Neuron (in vitro differentiated cells): ENCODE measurements at regions not wholly inside any gene's neighbourhood (a gene's known extent, or its start where the extent isn't known, plus 50 kb on each side); places are given as distances from the start of the nearest gene placed in this dataset.
A peak's percentile ranks its signal among the peaks of the same experiment; 100 is the strongest.

ENCODE experiments used
- H2AFZ ChIP-seq: one replicate; pipeline ENCODE4 v1.6.1; 2013; ENCODE audit warnings: low read depth, mild to moderate bottlenecking, inconsistent platforms, low read length, moderate library complexity
- H3K27me3 ChIP-seq: one replicate; pipeline ENCODE4 v1.6.1; 2013; ENCODE audit warnings: low read length; ENCODE audit not compliant: insufficient read depth
- H3K36me3 ChIP-seq: one replicate; pipeline ENCODE4 v1.6.1; 2013; ENCODE audit warnings: low read length; ENCODE audit not compliant: insufficient read depth
- H3K4me1 ChIP-seq: one replicate; pipeline ENCODE4 v1.6.1; 2013; ENCODE audit warnings: low read length; ENCODE audit not compliant: insufficient read depth
- H3K4me3 ChIP-seq: 2 replicates; pipeline ENCODE4 v1.5.1; 2013; ENCODE audit warnings: mild to moderate bottlenecking, low read length, moderate library complexity
- H3K9me3 ChIP-seq: one replicate; pipeline ENCODE4 v1.6.1; 2013; ENCODE audit warnings: low read length

DNA sequence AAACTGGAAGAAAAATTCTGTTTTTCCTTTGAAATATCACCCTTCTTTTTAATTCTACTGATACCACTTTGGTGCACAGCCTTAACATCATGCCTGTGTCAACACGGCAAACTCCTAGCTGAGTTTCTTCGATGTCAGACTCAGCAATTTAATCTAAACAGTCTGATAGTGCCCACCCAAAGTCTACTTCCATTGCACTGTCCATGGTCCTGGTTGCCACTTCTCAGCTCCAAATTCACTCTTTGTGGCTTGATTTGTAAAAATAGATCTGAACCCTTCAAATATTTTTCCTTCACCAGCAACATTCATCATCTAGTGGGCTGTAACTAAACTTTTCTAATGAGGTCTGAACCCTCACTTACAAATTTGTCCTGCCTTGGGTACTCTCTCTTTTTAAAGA lies 107.8 kb downstream of the NUDT12 start:
- no peaks in the 10 kb centered on the region for H3K27me3 ChIP-seq
- H3K9me3 ChIP-seq: peaks cover 1% of the 10 kb centered on the region
- H3K4me3 ChIP-seq: no peak overlapping the region
- peaks cover 20% of the 10 kb centered on the region for H3K4me1 ChIP-seq
- H2AFZ ChIP-seq: no peak overlapping the region
- H3K36me3 ChIP-seq: no peaks in the 10 kb centered on the region

DNA sequence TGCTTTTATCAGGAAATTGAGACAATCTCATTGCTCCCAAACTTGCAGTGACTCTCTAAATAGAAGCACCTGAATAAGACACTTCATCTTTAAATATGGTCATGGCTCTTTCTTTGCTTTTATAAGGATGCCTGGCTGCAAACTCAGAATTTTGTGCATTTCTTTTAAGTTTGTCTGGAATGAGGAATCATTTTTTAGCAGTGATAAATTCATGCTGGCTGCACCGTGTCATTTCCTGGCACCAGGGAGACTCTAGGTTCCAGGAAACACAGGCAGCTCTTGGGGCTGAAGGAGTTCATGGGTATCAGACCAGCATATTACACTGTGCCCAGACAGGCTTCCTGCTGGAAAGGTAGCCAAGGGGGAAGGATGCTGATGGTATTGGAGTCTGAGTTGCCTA lies 109.9 kb downstream of the NUDT12 start:
- Histone ChIP-seq H2AFZ (no peak overlapping the region), H3K4me3 (no peak overlapping the region), H3K27me3 (no peaks in the 10 kb centered on the region), H3K36me3 (no peaks in the 10 kb centered on the region), H3K4me1 (peaks cover 20% of the 10 kb centered on the region), H3K9me3 (peaks cover 1% of the 10 kb centered on the region)

DNA sequence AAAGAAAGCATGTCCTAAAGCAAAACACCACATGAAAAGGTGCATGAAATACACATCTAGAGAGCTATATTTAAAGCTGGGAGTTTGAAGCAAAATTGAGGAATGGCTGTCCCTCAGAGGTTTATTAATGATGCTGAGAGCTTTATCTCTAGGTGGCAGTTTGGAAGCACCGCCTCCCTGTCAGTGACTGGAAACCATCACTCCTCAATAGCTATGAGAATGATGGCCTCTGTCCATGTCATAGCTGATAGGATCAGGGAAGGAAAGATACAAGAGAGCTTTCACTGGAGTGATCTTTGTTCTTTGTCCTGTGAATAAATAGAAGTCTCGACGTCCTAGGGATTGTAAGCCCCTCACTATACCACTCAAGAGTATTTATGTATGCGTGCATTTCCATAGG lies 110.5 kb downstream of the NUDT12 start:
- Histone ChIP-seq H3K27me3 (no peaks in the 10 kb centered on the region), H3K36me3 (no peaks in the 10 kb centered on the region), H3K9me3 (peaks cover 1% of the 10 kb centered on the region), H3K4me3 (no peak overlapping the region), H3K4me1 (peaks cover 20% of the 10 kb centered on the region), H2AFZ (no peak overlapping the region)

DNA sequence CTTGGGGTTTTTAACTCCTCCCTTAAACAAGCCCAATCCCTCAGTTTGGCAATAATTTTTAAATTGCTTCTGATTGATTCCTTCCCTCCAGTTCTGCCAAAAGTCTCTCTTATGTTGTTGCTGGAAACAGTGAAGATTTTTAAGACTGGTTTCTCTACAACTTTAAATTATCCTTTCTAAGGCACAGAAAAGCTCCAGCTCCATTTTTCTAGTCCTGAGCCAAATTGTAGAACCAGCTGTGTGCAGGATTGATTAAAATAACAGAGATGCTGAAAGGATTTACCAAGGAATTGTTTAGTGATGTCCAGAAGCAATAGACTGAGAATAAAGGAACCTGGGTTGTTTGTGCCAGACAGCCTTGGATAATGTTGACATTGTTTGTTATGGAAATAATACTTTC lies 111.3 kb downstream of the NUDT12 start:
- Histone ChIP-seq H2AFZ (peak overlapping the region; percentile 22), H3K36me3 (no peaks in the 10 kb centered on the region), H3K9me3 (no peaks in the 10 kb centered on the region), H3K4me3 (no peak overlapping the region), H3K4me1 (peaks cover 20% of the 10 kb centered on the region), H3K27me3 (no peaks in the 10 kb centered on the region)

DNA sequence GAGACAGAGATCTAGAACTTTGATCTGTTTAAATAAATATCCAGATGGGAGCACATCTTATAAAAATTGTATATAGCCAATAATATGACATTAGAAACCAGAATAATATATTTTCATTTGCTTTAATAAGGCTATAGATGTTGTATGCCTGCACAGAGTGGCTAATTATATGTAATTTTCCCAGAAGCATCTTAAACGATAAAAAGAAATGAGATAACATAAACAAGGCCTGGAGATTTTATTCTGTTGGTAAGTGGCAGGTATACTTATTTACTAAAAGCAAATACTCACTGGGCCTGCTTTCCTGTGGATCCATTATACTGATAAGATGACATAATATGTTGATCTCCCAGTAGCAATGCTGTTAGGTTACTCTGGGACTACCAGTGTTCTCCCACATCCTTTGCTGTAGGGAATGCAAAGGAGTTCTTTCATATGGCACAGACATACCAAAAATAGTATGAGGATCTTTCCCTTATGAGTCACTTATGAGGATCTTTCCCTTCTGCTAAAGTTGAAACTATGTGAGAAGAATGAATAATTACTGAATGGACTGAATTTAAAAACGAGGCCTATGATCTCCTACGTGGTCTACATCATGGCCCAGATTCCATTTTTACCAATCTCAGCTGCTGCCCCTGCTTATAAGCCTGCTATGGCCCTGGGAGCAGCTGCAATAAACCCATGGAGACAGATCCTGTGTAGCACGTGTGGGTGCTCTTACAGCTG lies 112.1 kb downstream of the NUDT12 start:
- no peaks in the 10 kb centered on the region for H3K9me3 ChIP-seq
- H3K27me3 ChIP-seq: no peaks in the 10 kb centered on the region
- H3K4me3 ChIP-seq: no peak overlapping the region

DNA sequence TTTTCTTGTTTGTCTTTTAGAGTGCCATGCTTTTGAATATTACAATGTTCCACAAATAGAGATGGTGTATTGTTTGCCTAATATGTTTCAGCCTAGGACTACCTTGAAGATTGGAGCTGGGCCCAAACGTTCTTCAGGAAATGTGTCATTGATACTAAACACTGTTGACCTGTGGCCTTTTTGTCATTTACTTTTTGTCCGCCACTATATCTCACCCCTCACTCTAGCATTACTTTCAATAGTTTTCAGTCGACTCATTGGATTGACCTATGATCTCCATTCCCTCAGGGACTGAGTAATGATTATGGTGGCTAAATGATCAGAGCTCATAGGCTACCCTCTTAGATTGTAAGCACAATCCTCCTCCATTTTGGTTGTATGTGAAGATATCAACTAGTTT lies 115.8 kb downstream of the NUDT12 start:
- Histone ChIP-seq H3K9me3 (peaks cover 4% of the 10 kb centered on the region), H3K4me1 (peaks cover 21% of the 10 kb centered on the region), H3K36me3 (no peaks in the 10 kb centered on the region), H3K27me3 (no peaks in the 10 kb centered on the region), H2AFZ (no peak overlapping the region), H3K4me3 (no peak overlapping the region)

More for the DNA sequence above, 112.1 kb downstream of the NUDT12 start:
- H2AFZ ChIP-seq: peak overlapping the region; percentile 22
- peaks cover 23% of the 10 kb centered on the region for H3K4me1 ChIP-seq
- H3K36me3 ChIP-seq: no peaks in the 10 kb centered on the region

DNA sequence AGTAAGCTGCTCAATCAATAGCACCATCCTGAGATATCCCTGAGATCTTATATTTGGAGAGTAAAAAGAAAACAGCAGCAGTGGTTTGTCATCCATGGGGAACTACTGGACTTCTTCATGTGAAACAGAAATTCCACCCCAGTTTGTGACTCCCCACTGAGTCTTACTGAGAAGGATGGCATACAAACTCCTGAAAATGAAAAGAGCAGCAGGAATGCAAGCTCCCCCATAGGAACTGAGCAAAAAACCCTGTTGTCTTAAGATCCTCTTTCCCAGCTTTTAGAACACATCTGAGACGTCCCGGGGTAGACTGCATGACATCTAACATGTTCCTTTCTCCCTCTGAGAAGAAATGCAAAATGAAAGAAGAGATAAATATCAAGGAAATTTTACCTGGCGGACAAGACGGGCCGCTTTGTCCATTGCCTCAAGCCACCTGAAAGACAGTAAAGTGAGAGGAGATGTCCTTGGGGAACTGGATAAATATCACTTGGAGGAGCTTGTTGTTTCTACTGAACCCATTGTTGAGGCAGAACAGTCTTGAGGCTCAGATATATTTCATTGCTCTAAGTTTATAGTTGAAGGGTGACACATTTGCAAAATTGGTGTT lies 117.1 kb downstream of the NUDT12 start:
- Histone ChIP-seq H3K9me3 (peaks cover 5% of the 10 kb centered on the region), H2AFZ (no peak overlapping the region), H3K4me3 (no peak overlapping the region), H3K36me3 (no peaks in the 10 kb centered on the region), H3K4me1 (peaks cover 8% of the 10 kb centered on the region), H3K27me3 (no peaks in the 10 kb centered on the region)

DNA sequence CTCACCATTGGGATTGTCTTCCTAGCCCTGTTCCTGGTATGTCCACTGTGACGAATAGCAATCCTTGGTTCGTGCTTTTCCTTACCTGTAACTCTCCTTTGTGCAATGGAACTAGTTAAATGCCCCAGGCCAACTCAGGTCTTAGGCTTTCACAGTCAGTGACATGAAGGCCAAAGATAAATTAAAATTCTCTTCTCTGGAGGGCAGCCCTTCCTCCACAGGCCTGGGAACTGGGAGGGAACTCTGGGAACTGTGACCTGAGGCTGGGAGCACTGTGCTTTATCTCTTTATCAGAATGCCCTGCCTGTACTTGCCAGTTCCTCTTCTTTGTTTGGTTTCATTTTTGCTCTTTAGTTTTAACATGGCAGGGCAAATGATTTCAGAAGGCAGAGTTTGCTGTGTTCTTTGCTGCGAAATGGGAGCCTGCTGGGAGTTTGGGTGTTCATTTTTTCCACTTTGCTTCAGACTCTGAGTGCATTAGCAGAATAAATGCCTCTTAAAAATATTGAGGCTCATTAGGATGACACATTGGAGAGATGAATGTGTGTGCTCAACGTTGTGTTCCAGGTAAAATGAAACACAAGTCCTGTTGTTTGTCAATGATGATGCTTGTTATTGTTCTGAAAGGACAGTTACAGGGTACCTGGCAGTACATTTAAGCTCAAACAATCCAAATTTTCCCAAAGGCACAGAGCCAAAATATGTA lies 118.1 kb downstream of the NUDT12 start:
- Histone ChIP-seq H3K4me3 (no peak overlapping the region), H3K4me1 (peaks cover 8% of the 10 kb centered on the region), H3K9me3 (peaks cover 10% of the 10 kb centered on the region), H3K27me3 (no peaks in the 10 kb centered on the region), H3K36me3 (no peaks in the 10 kb centered on the region), H2AFZ (peak overlapping the region; percentile 2)

DNA sequence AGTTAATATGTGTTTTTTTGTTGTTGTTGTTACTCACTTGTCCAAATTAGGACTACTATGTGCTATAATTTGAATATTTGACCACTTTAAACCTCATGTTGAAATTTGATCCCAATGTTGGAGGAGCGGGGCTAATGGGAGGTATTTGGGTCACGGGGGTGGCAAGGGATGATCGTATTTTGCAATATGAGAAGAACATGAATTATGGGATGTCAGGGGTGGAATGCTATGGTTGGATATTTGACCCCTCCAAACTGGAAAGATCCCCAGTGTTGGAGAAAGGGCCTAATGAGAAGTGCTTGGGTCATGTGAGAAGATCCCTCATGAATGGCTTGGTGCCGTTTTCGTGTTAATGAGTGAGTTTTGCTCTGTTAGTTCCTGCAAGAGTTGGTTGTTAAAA lies 119.8 kb downstream of the NUDT12 start:
- peaks cover 8% of the 10 kb centered on the region for H3K4me1 ChIP-seq
- H3K27me3 ChIP-seq: no peaks in the 10 kb centered on the region
- peaks cover 14% of the 10 kb centered on the region for H3K9me3 ChIP-seq
- no peak overlapping the region for H3K4me3 ChIP-seq
- no peaks in the 10 kb centered on the region for H3K36me3 ChIP-seq
- no peak overlapping the region for H2AFZ ChIP-seq

DNA sequence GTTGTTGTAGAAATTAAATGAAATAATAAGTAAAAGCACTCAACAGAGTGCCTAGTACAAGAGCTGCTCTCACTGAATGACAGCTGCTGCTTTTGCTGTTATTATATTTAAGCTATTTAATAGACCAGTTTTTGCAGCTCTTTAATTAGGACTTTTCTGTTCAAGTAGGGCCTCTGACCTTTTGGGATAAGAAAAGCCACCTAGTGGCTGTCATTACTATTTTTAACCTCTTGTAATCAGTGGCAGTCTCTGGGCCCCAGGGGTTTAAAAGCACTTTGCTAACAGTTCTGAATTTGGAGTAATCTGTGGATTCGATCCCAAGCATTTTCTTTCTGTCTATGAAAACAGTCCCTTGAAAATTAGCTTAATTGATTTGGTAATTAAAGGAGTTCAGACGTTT lies 121.1 kb downstream of the NUDT12 start:
- H3K36me3 ChIP-seq: no peaks in the 10 kb centered on the region
- no peak overlapping the region for H2AFZ ChIP-seq
- H3K9me3 ChIP-seq: peaks cover 14% of the 10 kb centered on the region
- peaks cover 17% of the 10 kb centered on the region for H3K4me1 ChIP-seq
- no peak overlapping the region for H3K4me3 ChIP-seq
- H3K27me3 ChIP-seq: no peaks in the 10 kb centered on the region

DNA sequence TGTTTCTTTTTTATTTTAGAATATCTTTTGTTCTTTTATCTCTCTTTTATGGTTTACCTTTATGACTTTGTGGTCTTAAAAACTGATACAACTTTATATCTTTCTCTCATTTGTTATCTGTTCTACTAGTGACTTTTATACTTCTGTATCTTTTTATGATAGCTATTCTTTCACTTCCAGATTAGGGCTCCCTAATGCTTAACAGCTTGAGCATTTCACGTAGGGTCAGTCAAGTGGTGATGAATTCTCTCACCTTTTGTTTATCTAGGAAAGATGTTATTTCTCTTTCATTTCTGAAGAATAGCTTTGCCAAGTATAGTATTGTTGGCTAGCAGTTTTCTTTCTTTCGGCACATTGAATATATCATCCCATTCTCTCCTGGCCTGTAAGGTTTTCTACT lies 123.6 kb downstream of the NUDT12 start:
- Histone ChIP-seq H3K4me3 (no peak overlapping the region), H3K27me3 (no peaks in the 10 kb centered on the region), H3K9me3 (peaks cover 14% of the 10 kb centered on the region), H3K4me1 (peaks cover 23% of the 10 kb centered on the region), H2AFZ (no peak overlapping the region), H3K36me3 (no peaks in the 10 kb centered on the region)

DNA sequence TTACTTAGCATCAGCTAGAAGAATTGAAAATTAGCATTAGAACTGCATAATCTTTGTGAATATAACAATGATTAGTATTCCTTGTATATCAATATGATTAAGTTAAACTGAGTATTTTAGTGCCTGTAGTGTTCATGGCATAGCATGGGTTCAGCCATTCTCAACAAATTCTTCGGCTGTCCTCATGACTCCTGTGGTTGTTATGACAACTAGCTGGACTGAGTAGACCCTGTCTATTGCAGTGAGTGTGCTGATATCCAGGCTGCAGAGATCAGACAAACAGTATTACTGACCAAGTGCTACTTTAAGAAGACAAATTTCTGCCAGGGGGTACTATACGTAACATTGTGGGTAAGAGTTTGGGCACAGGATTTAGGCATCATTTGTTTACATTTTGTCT lies 125.9 kb downstream of the NUDT12 start:
- Histone ChIP-seq H2AFZ (no peak overlapping the region), H3K9me3 (peaks cover 10% of the 10 kb centered on the region), H3K27me3 (no peaks in the 10 kb centered on the region), H3K4me3 (no peak overlapping the region), H3K36me3 (no peaks in the 10 kb centered on the region), H3K4me1 (peaks cover 28% of the 10 kb centered on the region)

DNA sequence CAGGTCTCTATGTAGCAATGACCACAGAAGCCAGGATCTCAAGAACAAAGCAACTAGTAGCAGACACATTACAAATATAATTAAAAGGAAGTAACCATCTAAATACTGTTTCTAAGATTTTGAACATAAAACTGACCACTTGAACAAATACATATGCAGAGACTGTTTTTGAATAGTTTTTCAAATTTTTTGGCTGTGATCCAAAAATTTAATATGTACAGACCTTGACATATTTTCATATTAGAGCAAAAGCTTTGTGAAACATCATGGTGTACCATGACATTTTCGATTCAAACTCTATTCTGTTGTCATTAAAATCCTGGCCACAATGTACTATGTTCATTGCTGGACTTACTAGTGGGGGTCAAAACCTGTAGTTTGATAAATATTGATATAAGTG lies 126.5 kb downstream of the NUDT12 start:
- Histone ChIP-seq H3K4me1 (peaks cover 28% of the 10 kb centered on the region), H3K9me3 (peaks cover 10% of the 10 kb centered on the region), H2AFZ (no peak overlapping the region), H3K36me3 (no peaks in the 10 kb centered on the region), H3K27me3 (no peaks in the 10 kb centered on the region), H3K4me3 (no peak overlapping the region)
